ENCODE measurements at regions not wholly inside any gene's neighbourhood (a gene's known extent, or its start where the extent isn't known, plus 50 kb on each side); places are given as distances from the start of the nearest gene placed in this dataset.

GRCh38 chr3:59515966-59516365, 466.1 kb upstream of the CFAP20DC start:
- CTCF ChIA-PET = no interaction called here
- DNase-seq (ENCODE audit: extremely low spot score) = no peak
- TF ChIP-seq ARNT (IDR thresholded peaks at IDR 0.05) = no peak
- TF ChIP-seq FOXM1 (IDR thresholded peaks at IDR 0.05; ENCODE audit: borderline replicate concordance) = no peak
- no peak for TF ChIP-seq LEF1 (IDR thresholded peaks at IDR 0.05; ENCODE audit: borderline replicate concordance)
- no peak for TF ChIP-seq PKNOX1 (IDR thresholded peaks at IDR 0.05)
- no peak for TF ChIP-seq HDGF (IDR thresholded peaks at IDR 0.05; ENCODE audit: borderline replicate concordance)
- no peak for TF ChIP-seq FOXK2 (IDR thresholded peaks at IDR 0.05)
- TF ChIP-seq NFRKB (IDR thresholded peaks at IDR 0.05) = no peak
- no peak for TF ChIP-seq TARDBP (IDR thresholded peaks at IDR 0.05)
- POLR2A ChIA-PET = no interaction called here

GRCh38 chr3:59514865-59515482, 465.1 kb upstream of the CFAP20DC start:
- DNase-seq (ENCODE audit: extremely low spot score) = no peak
- CTCF ChIA-PET = no interaction called here
- TF ChIP-seq CTBP1 (IDR thresholded peaks at IDR 0.05; ENCODE audit: borderline replicate concordance) (no peak), BHLHE40 (IDR thresholded peaks at IDR 0.05; ENCODE audit: borderline replicate concordance) (peak; percentile 66), FOXA1 (IDR thresholded peaks at IDR 0.05) (no peak), PKNOX1 (IDR thresholded peaks at IDR 0.05) (peak; percentile 62)
- POLR2A ChIA-PET = no interaction called here

- TF ChIP-seq SUZ12 (IDR thresholded peaks at IDR 0.05) = no peak
- no peak for TF ChIP-seq PKNOX1 (IDR thresholded peaks at IDR 0.05)
- TF ChIP-seq LEF1 (IDR thresholded peaks at IDR 0.05; ENCODE audit: borderline replicate concordance) = no peak
- ChIA-PET CTCF (no interaction called here), POLR2A (no interaction called here)
- no peak for DNase-seq (ENCODE audit: extremely low spot score)
Measured at GRCh38 chr3:59513570-59513969, 463.7 kb upstream of the CFAP20DC start.

- no peak for TF ChIP-seq L3MBTL2 (conservative IDR thresholded peaks at IDR 0.05)
- TF ChIP-seq BHLHE40 (IDR thresholded peaks at IDR 0.05; ENCODE audit: borderline replicate concordance) = no peak
- no peak for TF ChIP-seq NFRKB (IDR thresholded peaks at IDR 0.05)
- TF ChIP-seq ZNF384 (IDR thresholded peaks at IDR 0.05) = no peak
- TF ChIP-seq TARDBP (IDR thresholded peaks at IDR 0.05) = no peak
- no peak for TF ChIP-seq FOXA1 (IDR thresholded peaks at IDR 0.05)
- no peak for TF ChIP-seq FOXK2 (IDR thresholded peaks at IDR 0.05)
- no peak for TF ChIP-seq LEF1 (IDR thresholded peaks at IDR 0.05; ENCODE audit: borderline replicate concordance)
- TF ChIP-seq SUZ12 (IDR thresholded peaks at IDR 0.05) = no peak
- TF ChIP-seq PKNOX1 (IDR thresholded peaks at IDR 0.05) = no peak
- no peak for DNase-seq (ENCODE audit: extremely low spot score)
- ChIA-PET POLR2A (no interaction called here), CTCF (no interaction called here)
Measured at GRCh38 chr3:59512066-59512465, 462.2 kb upstream of the CFAP20DC start.

GRCh38 chr3:59510576-59510975, 460.8 kb upstream of the CFAP20DC start:
- DNase-seq (ENCODE audit: extremely low spot score) = no peak
- TF ChIP-seq LEF1 (IDR thresholded peaks at IDR 0.05; ENCODE audit: borderline replicate concordance) (no peak), ZNF384 (IDR thresholded peaks at IDR 0.05) (no peak), TARDBP (IDR thresholded peaks at IDR 0.05) (no peak)
- CTCF ChIA-PET = no interaction called here
- POLR2A ChIA-PET = no interaction called here

- no peak for DNase-seq (ENCODE audit: extremely low spot score)
- TF ChIP-seq FOXK2 (IDR thresholded peaks at IDR 0.05) (no peak), BHLHE40 (IDR thresholded peaks at IDR 0.05; ENCODE audit: borderline replicate concordance) (no peak), LEF1 (IDR thresholded peaks at IDR 0.05; ENCODE audit: borderline replicate concordance) (no peak), ARNT (IDR thresholded peaks at IDR 0.05) (no peak), FOXM1 (IDR thresholded peaks at IDR 0.05; ENCODE audit: borderline replicate concordance) (no peak)
- POLR2A ChIA-PET = no interaction called here
- CTCF ChIA-PET = no interaction called here
Measured at GRCh38 chr3:59508273-59508672, 458.4 kb upstream of the CFAP20DC start.

- ChIA-PET POLR2A (interaction anchor here (0.6 kb wide), 1 partner anchor 21 kb away, joined by 3 read pairs; no protein-coding TSS in a partner anchor), CTCF (no interaction called here)
- TF ChIP-seq SP1 (IDR thresholded peaks at IDR 0.05) (no peak), TARDBP (IDR thresholded peaks at IDR 0.05) (no peak), ARNT (IDR thresholded peaks at IDR 0.05) (no peak), HDGF (IDR thresholded peaks at IDR 0.05; ENCODE audit: borderline replicate concordance) (no peak), LEF1 (IDR thresholded peaks at IDR 0.05; ENCODE audit: borderline replicate concordance) (no peak)
- no peak for DNase-seq (ENCODE audit: extremely low spot score)
Measured at GRCh38 chr3:59506191-59506590, 456.4 kb upstream of the CFAP20DC start.
